GM23338 (cell line): ENCODE measurements at regions not wholly inside any gene's neighbourhood (a gene's known extent, or its start where the extent isn't known, plus 50 kb on each side); places are given as distances from the start of the nearest gene placed in this dataset.

ENCODE experiments used
- ATAC-seq: fragments of 200-7000 bp; cut with Tn5 transposase; 3 replicates; pipeline ENCODE4 v1.9.1; 2020
- DNase-seq: peaks from one replicate; pipeline ENCODE4 v3.0.0-alpha.2; 2015; ENCODE audit warnings: low spot score
- H2AFZ ChIP-seq: fragments of 200-600 bp; sonication (generic); 2 replicates; pipeline ENCODE4 v1.8.0; 2016; ENCODE audit warnings: antibody characterized with exemption, mild to moderate bottlenecking, moderate library complexity
- H3F3A ChIP-seq: fragments of 200-600 bp; sonication (generic); replicated peaks from 2 replicates; pipeline ENCODE4 v1.8.0; 2017; ENCODE audit warnings: antibody characterized with exemption, mixed run types, low read depth
- H3K27ac ChIP-seq: fragments of 200-600 bp; sonication (generic); 2 replicates; pipeline ENCODE4 v1.6.1; 2016; ENCODE audit warnings: low read depth
- H3K27me3 ChIP-seq: fragments of 200-600 bp; sonication (generic); 2 replicates; pipeline ENCODE4 v1.8.0; 2016; ENCODE audit warnings: mild to moderate bottlenecking, mixed run types, moderate library complexity; ENCODE audit not compliant: insufficient read depth
- H3K36me3 ChIP-seq: fragments of 200-600 bp; sonication (generic); 2 replicates; pipeline ENCODE4 v1.8.0; 2016; ENCODE audit warnings: mild to moderate bottlenecking; ENCODE audit not compliant: insufficient read depth
- H3K4me1 ChIP-seq: fragments of 200-600 bp; sonication (generic); 2 replicates; pipeline ENCODE4 v1.8.0; 2016; ENCODE audit warnings: mild to moderate bottlenecking, moderate library complexity; ENCODE audit not compliant: insufficient read depth
- H3K4me2 ChIP-seq: fragments of 200-600 bp; sonication (generic); 2 replicates; pipeline ENCODE4 v1.7.1; 2017; ENCODE audit warnings: mixed run types
- H3K4me3 ChIP-seq: fragments of 200-600 bp; sonication (generic); 2 replicates; pipeline ENCODE4 v1.6.1; 2016; ENCODE audit warnings: mixed run types
- H3K79me2 ChIP-seq: fragments of 200-600 bp; sonication (generic); replicated peaks from 2 replicates; pipeline ENCODE4 v1.8.0; 2017; ENCODE audit warnings: mild to moderate bottlenecking; ENCODE audit not compliant: insufficient read depth
- H3K9me2 ChIP-seq: fragments of 200-600 bp; sonication (generic); 2 replicates; pipeline ENCODE4 v1.8.0; 2017; ENCODE audit not compliant: insufficient read depth
- H4K20me1 ChIP-seq: fragments of 200-600 bp; sonication (generic); replicated peaks from 2 replicates; pipeline ENCODE4 v1.8.0; 2017; ENCODE audit warnings: mild to moderate bottlenecking; ENCODE audit not compliant: insufficient read depth
- H3K27ac Mint-ChIP-seq: 2 replicates; pipeline ENCODE4 v1.8.0; 2020; ENCODE audit warnings: inconsistent platforms, mild to moderate bottlenecking, moderate library complexity, mixed read lengths
- H3K27me3 Mint-ChIP-seq: 3 replicates; pipeline ENCODE4 v1.8.0; 2022; ENCODE audit warnings: low read depth, mild to moderate bottlenecking, moderate library complexity, mixed read lengths, inconsistent platforms; ENCODE audit not compliant: insufficient read depth, poor library complexity
- H3K36me3 Mint-ChIP-seq: 3 replicates; pipeline ENCODE4 v1.8.0; 2021; ENCODE audit warnings: low read depth, mild to moderate bottlenecking, inconsistent platforms, moderate library complexity, mixed read lengths
- H3K4me1 Mint-ChIP-seq: 3 replicates; pipeline ENCODE4 v1.8.0; 2020; ENCODE audit warnings: mild to moderate bottlenecking, inconsistent platforms, mixed read lengths
- H3K4me3 Mint-ChIP-seq: 3 replicates; pipeline ENCODE4 v1.8.0; 2021; ENCODE audit warnings: moderate library complexity, mild to moderate bottlenecking, inconsistent platforms, mixed read lengths
- H3K9me3 Mint-ChIP-seq: 3 replicates; pipeline ENCODE4 v1.8.0; 2020; ENCODE audit warnings: moderate library complexity, mild to moderate bottlenecking, inconsistent platforms, mixed read lengths
- CREB1 ChIP-seq: fragments of 250-450 bp; sonication (Bioruptor Pico); IDR thresholded peaks from 2 replicates; pipeline ENCODE4 v1.5.0; 2020; ENCODE audit warnings: low read depth, mild to moderate bottlenecking, moderate library complexity
- EZH2 ChIP-seq: fragments of 200-600 bp; sonication (generic); IDR thresholded peaks from one replicate; pipeline ENCODE4 v1.8.0; 2017; ENCODE audit warnings: antibody characterized with exemption, mild to moderate bottlenecking, low read depth; ENCODE audit not compliant: unreplicated experiment
- EZH2phosphoT487 ChIP-seq: fragments of 200-600 bp; sonication (generic); IDR thresholded peaks from one replicate; pipeline ENCODE4 v1.8.1; 2018; ENCODE audit warnings: antibody characterized with exemption; ENCODE audit not compliant: unreplicated experiment
- POLR2AphosphoS5 ChIP-seq: IDR thresholded peaks from 2 replicates; pipeline ENCODE4 v1.6.1; 2016; ENCODE audit warnings: antibody characterized with exemption, low read depth
- ZNF114 ChIP-seq: fragments of 250-450 bp; sonication (Bioruptor Pico); IDR thresholded peaks from 2 replicates; pipeline ENCODE4 v1.5.0; 2020; ENCODE audit warnings: mild to moderate bottlenecking, moderate library complexity
- ZNF331 ChIP-seq: fragments of 250-450 bp; sonication (Bioruptor Pico); IDR thresholded peaks from 2 replicates; pipeline ENCODE4 v1.5.0; 2020; ENCODE audit warnings: low read depth, mild to moderate bottlenecking, moderate library complexity
- TF ChIP-seq, protein P1 (sequence below): IDR thresholded peaks from one replicate; pipeline ENCODE4 v1.6.1; 2018; ENCODE audit warnings: antibody characterized with exemption; ENCODE audit not compliant: unreplicated experiment
- TF ChIP-seq, protein P2 (sequence below): fragments of 250-450 bp; sonication (Bioruptor Pico); IDR thresholded peaks from 2 replicates; pipeline ENCODE4 v1.5.0; 2020; ENCODE audit warnings: mild to moderate bottlenecking, moderate library complexity
- TF ChIP-seq, protein P3 (sequence below), 2 experiments: fragments of 200-600 bp in 1 of 2; sonication (generic) in 1 of 2; conservative IDR thresholded peaks; 2 replicates each; pipeline versions ENCODE4 v1.5.1 to v1.6.1; 2016 to 2017; ENCODE audit warnings: antibody characterized with exemption in 2 of 2, low read depth in 2 of 2, mild to moderate bottlenecking in 2 of 2, moderate library complexity in 1 of 2
- TF ChIP-seq, protein P4 (sequence below): IDR thresholded peaks from 2 replicates; pipeline ENCODE4 v1.6.1; 2016; ENCODE audit warnings: antibody characterized with exemption

DNA sequence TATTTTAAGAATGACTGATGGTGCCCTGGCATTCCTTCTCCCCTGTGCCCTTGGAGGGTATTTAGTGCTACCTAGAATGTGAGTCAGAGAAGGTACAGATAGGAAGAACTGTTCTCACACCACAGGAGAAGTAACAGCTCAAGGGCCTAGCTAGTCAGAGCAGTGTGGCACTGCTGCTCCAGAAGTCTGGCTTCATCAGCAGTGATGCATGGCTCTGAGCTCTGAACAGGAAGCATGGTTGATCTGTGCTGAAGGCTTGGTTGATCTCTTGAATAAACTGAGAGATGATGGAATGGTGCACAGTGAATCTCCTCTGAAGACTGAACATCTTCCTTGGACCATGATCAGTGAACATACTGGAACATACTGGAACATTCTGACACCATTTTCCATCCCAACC is 425.3 kb upstream of the SLC35B3 start:
- DNase-seq = no peak
- Histone ChIP-seq H3K27ac (no peak overlapping the region), H3K27me3 (no peaks in the 10 kb centered on the region), H3F3A (no peaks in the 10 kb centered on the region), H3K4me2 (no peak overlapping the region), H3K4me3 (no peak overlapping the region), H3K4me1 (no peaks in the 10 kb centered on the region), H3K79me2 (no peaks in the 10 kb centered on the region), H3K36me3 (no peaks in the 10 kb centered on the region), H2AFZ (no peak overlapping the region), H4K20me1 (no peaks in the 10 kb centered on the region), H3K9me2 (no peaks in the 10 kb centered on the region; the same call in 1 of the 2 replicates)
- Mint-ChIP-seq H3K4me1 (no peaks in the 10 kb centered on the region), H3K27ac (no peak overlapping the region), H3K36me3 (no peaks in the 10 kb centered on the region), H3K9me3 (no peaks in the 10 kb centered on the region), H3K27me3 (no peaks in the 10 kb centered on the region), H3K4me3 (no peak overlapping the region)
- ATAC-seq = no peak
- TF ChIP-seq EZH2 (no peak), CREB1 (CRISPR knock-in tag) (no peak)

DNA sequence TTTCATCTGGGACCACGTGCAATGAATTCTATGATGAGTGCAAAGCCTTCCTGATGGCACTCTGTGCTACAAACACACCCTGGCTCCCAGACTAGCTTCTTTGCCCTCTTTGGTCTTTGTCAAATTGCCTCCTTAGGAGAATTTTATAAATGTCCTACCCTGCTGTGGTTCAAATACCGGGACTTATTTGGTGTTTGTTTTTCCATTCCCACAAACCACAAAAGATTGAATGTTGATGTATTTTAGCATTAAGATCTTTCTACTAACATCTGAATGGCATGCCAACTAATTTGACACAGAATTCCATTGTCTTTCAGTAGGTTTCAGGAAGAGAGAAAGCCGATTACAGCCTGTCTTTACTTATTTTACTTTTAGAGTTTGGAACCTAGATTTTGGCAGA is 424.2 kb upstream of the SLC35B3 start:
- no peak overlapping the region for H3K27ac Mint-ChIP-seq
- no peaks in the 10 kb centered on the region for H3K27me3 ChIP-seq
- H3K27ac ChIP-seq = no peak overlapping the region
- no peaks in the 10 kb centered on the region for H3K36me3 Mint-ChIP-seq
- no peak overlapping the region for H3K4me3 Mint-ChIP-seq
- H4K20me1 ChIP-seq = no peaks in the 10 kb centered on the region
- ATAC-seq (no peak), DNase-seq (no peak)
- H3K9me2 ChIP-seq = no peaks in the 10 kb centered on the region; the same call in 1 of the 2 replicates
- H3K36me3 ChIP-seq = no peaks in the 10 kb centered on the region
- H2AFZ ChIP-seq = no peak overlapping the region
- no peaks in the 10 kb centered on the region for H3K27me3 Mint-ChIP-seq
- H3K4me3 ChIP-seq = no peak overlapping the region
- no peaks in the 10 kb centered on the region for H3K9me3 Mint-ChIP-seq
- no peaks in the 10 kb centered on the region for H3K79me2 ChIP-seq
- H3K4me2 ChIP-seq = no peak overlapping the region
- no peaks in the 10 kb centered on the region for H3K4me1 ChIP-seq
- no peaks in the 10 kb centered on the region for H3F3A ChIP-seq
- H3K4me1 Mint-ChIP-seq = no peaks in the 10 kb centered on the region
- TF ChIP-seq ZNF331 (CRISPR knock-in tag) = no peak
- TF ChIP-seq, protein P1, sequence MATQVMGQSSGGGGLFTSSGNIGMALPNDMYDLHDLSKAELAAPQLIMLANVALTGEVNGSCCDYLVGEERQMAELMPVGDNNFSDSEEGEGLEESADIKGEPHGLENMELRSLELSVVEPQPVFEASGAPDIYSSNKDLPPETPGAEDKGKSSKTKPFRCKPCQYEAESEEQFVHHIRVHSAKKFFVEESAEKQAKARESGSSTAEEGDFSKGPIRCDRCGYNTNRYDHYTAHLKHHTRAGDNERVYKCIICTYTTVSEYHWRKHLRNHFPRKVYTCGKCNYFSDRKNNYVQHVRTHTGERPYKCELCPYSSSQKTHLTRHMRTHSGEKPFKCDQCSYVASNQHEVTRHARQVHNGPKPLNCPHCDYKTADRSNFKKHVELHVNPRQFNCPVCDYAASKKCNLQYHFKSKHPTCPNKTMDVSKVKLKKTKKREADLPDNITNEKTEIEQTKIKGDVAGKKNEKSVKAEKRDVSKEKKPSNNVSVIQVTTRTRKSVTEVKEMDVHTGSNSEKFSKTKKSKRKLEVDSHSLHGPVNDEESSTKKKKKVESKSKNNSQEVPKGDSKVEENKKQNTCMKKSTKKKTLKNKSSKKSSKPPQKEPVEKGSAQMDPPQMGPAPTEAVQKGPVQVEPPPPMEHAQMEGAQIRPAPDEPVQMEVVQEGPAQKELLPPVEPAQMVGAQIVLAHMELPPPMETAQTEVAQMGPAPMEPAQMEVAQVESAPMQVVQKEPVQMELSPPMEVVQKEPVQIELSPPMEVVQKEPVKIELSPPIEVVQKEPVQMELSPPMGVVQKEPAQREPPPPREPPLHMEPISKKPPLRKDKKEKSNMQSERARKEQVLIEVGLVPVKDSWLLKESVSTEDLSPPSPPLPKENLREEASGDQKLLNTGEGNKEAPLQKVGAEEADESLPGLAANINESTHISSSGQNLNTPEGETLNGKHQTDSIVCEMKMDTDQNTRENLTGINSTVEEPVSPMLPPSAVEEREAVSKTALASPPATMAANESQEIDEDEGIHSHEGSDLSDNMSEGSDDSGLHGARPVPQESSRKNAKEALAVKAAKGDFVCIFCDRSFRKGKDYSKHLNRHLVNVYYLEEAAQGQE = no peak
- no peak for TF ChIP-seq ZNF114 (CRISPR knock-in tag)
- TF ChIP-seq EZH2phosphoT487 = no peak
- no peak for TF ChIP-seq POLR2AphosphoS5
- TF ChIP-seq, protein P2, sequence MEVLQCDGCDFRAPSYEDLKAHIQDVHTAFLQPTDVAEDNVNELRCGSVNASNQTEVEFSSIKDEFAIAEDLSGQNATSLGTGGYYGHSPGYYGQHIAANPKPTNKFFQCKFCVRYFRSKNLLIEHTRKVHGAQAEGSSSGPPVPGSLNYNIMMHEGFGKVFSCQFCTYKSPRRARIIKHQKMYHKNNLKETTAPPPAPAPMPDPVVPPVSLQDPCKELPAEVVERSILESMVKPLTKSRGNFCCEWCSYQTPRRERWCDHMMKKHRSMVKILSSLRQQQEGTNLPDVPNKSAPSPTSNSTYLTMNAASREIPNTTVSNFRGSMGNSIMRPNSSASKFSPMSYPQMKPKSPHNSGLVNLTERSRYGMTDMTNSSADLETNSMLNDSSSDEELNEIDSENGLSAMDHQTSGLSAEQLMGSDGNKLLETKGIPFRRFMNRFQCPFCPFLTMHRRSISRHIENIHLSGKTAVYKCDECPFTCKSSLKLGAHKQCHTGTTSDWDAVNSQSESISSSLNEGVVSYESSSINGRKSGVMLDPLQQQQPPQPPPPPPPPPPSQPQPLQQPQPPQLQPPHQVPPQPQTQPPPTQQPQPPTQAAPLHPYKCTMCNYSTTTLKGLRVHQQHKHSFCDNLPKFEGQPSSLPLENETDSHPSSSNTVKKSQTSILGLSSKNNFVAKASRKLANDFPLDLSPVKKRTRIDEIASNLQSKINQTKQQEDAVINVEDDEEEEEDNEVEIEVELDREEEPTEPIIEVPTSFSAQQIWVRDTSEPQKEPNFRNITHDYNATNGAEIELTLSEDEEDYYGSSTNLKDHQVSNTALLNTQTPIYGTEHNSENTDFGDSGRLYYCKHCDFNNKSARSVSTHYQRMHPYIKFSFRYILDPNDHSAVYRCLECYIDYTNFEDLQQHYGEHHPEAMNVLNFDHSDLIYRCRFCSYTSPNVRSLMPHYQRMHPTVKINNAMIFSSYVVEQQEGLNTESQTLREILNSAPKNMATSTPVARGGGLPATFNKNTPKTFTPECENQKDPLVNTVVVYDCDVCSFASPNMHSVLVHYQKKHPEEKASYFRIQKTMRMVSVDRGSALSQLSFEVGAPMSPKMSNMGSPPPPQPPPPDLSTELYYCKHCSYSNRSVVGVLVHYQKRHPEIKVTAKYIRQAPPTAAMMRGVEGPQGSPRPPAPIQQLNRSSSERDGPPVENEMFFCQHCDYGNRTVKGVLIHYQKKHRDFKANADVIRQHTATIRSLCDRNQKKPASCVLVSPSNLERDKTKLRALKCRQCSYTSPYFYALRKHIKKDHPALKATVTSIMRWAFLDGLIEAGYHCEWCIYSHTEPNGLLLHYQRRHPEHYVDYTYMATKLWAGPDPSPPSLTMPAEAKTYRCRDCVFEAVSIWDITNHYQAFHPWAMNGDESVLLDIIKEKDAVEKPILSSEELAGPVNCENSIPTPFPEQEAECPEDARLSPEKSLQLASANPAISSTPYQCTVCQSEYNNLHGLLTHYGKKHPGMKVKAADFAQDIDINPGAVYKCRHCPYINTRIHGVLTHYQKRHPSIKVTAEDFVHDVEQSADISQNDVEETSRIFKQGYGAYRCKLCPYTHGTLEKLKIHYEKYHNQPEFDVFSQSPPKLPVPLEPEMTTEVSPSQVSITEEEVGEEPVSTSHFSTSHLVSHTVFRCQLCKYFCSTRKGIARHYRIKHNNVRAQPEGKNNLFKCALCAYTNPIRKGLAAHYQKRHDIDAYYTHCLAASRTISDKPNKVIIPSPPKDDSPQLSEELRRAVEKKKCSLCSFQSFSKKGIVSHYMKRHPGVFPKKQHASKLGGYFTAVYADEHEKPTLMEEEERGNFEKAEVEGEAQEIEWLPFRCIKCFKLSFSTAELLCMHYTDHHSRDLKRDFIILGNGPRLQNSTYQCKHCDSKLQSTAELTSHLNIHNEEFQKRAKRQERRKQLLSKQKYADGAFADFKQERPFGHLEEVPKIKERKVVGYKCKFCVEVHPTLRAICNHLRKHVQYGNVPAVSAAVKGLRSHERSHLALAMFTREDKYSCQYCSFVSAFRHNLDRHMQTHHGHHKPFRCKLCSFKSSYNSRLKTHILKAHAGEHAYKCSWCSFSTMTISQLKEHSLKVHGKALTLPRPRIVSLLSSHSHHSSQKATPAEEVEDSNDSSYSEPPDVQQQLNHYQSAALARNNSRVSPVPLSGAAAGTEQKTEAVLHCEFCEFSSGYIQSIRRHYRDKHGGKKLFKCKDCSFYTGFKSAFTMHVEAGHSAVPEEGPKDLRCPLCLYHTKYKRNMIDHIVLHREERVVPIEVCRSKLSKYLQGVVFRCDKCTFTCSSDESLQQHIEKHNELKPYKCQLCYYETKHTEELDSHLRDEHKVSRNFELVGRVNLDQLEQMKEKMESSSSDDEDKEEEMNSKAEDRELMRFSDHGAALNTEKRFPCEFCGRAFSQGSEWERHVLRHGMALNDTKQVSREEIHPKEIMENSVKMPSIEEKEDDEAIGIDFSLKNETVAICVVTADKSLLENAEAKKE = no peak
- TF ChIP-seq, protein P3, sequence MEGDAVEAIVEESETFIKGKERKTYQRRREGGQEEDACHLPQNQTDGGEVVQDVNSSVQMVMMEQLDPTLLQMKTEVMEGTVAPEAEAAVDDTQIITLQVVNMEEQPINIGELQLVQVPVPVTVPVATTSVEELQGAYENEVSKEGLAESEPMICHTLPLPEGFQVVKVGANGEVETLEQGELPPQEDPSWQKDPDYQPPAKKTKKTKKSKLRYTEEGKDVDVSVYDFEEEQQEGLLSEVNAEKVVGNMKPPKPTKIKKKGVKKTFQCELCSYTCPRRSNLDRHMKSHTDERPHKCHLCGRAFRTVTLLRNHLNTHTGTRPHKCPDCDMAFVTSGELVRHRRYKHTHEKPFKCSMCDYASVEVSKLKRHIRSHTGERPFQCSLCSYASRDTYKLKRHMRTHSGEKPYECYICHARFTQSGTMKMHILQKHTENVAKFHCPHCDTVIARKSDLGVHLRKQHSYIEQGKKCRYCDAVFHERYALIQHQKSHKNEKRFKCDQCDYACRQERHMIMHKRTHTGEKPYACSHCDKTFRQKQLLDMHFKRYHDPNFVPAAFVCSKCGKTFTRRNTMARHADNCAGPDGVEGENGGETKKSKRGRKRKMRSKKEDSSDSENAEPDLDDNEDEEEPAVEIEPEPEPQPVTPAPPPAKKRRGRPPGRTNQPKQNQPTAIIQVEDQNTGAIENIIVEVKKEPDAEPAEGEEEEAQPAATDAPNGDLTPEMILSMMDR (conservative IDR thresholded peaks at IDR 0.05; ENCODE audit: low read depth in 2 of 2) = no peak
- TF ChIP-seq, protein P4, sequence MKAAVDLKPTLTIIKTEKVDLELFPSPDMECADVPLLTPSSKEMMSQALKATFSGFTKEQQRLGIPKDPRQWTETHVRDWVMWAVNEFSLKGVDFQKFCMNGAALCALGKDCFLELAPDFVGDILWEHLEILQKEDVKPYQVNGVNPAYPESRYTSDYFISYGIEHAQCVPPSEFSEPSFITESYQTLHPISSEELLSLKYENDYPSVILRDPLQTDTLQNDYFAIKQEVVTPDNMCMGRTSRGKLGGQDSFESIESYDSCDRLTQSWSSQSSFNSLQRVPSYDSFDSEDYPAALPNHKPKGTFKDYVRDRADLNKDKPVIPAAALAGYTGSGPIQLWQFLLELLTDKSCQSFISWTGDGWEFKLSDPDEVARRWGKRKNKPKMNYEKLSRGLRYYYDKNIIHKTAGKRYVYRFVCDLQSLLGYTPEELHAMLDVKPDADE = no peak
